ENCODE measurements at regions not wholly inside any gene's neighbourhood (a gene's known extent, or its start where the extent isn't known, plus 50 kb on each side); places are given as distances from the start of the nearest gene placed in this dataset.
"Not testable (repeated sequence)": the region's sequence is repeated elsewhere in the genome, so short reads cannot be mapped to it uniquely, and the experiment has no call there.

DNA sequence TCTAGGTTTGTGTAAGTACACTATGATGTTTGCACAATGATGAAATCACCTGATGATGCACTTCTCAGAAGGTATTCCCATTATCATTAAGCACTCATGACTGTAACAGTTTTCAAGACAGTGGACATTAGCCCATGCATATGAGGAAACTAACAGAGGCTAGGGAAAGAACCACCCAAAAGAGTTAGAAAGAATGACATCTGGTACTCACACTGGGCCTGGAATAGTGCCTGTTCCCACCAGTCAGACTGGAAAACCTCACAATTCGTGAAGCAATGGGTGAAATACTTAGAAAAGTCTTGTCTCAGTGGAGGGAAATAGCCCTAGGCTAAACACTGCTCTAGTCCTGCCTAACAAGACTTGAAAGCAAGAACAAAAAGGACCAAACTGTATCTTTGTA is 117.4 kb upstream of the GDNF start:
- DNase-seq = no peak

DNA sequence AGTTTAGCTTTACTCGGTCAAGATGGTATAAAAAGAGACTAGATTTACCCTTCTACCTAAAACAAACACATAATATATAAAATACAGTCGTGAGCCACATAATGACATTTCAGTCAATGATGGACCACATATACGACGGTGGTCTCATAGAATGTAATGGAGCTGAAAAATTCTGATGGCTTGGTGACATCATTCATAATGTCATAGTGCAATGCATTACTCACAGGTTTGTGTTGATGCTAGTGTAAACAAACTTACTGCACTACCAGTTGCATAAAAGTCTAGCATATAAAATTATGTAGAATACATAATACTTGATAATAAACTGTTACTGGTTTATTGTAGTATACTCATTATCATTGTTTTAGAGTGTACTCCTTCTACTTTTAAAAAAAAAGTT is 115.9 kb upstream of the GDNF start:
- DNase-seq = no peak

DNA sequence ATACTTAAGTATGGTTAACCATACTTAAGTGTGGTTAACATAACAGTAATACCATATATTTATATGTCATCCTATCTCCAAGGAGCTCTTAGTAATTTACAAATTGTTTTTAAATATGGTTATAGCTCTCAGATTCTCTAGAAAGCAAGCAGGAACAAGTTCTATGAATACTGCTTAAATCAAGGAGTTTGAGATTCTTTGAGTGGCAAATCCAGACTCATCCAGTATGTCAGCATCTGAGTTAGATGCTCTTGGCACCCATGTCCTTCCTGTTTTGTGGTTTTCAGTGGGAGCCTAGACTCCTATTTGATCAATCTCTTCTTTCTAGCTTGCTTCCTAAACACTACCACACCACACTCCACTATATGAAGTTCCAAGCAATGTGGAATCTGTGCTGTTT is 114.7 kb upstream of the GDNF start:
- DNase-seq = no peak

DNA sequence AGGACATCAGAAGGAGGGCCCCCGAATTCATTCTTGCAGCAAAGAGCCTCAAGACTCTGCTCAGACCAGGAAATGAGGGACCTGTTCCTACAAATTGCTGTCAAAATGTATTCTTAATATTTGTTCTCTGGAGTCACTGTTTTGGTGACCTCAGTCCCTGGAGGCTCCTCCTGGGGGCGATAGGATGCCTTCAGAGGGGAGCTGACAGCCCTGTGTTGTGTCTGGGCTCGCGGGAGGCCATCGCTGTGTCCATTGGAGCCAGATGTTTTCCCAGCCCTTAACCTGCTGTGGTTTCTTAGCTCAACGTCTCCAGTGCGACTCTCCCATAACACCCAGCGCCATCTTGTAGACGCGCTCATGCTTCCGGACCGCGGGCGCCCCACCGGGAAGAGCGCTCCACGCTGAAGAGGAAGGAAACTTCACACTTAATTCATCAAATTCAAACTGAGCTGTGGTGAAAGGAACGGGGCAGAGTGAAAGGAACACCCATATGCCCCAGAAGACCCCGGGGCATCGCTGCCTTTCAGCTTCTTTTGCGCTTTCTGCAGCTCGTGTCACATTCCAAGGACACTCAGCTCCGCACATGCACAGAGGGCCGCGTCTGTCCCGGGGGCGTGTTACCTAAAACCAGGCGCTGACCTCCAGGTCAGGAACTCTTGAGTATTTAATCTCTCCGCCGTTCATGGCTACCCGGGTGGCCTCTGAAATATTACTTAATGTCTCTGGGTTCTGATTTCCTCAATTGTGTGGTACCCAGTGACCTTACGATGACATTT is 112.3 kb upstream of the GDNF start:
- DNase-seq = no peak

DNA sequence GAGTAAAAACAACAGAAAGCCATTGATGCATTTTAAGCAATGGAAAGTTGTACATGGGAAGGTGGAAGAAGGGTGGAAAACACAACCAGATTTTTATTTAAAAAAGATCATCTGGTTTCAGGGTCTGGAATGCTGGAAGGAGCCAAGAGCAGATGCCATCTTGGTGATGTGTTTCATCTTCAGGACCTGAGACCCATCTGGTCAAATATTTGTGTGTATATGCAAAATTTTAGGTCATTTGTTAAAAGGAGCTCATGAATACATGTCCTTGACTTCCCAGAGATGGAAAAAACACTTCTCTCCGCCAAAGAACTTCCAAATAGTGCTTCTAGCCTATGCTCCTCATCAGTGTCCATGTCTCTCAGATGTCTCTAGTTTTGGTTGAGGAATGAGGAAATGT is 110.6 kb upstream of the GDNF start:
- no peak for DNase-seq

DNA sequence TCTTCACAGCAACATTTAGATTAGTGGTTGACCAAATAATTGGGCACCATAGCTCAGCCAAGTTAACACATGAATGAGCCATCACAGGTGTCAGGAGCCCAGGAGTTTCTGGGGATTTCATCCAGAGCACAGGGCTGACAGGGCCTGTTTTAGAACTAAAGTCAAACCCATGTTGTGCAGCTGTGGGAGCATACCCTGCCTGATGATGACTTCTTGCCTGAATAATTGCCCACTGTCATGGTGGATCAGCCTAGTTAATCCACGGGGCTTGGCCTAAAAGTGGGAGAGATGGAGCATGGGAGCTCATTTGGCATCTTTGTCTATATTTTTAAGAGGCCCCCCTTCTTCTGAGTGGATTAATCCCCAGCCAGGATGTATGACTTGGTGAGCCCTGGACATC is 105.6 kb upstream of the GDNF start:
- DNase-seq = no peak

DNA sequence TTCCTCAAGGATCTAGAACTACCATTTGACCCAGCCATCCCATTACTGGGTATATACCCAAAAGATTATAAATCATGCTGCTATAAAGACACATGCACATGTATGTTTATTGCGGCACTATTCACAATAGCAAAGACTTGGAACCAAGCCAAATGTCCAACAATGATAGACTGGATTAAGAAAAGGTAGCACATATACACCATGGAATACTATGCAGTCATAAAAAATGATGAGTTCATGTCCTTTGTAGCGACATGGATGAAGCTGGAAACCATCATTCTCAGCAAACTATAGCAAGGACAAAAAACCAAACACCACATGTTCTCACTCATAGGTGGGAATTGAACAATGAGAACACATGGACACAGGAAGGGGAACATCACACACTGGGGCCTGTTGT is 103.3 kb upstream of the GDNF start:
- not testable (repeated sequence) for DNase-seq

DNA sequence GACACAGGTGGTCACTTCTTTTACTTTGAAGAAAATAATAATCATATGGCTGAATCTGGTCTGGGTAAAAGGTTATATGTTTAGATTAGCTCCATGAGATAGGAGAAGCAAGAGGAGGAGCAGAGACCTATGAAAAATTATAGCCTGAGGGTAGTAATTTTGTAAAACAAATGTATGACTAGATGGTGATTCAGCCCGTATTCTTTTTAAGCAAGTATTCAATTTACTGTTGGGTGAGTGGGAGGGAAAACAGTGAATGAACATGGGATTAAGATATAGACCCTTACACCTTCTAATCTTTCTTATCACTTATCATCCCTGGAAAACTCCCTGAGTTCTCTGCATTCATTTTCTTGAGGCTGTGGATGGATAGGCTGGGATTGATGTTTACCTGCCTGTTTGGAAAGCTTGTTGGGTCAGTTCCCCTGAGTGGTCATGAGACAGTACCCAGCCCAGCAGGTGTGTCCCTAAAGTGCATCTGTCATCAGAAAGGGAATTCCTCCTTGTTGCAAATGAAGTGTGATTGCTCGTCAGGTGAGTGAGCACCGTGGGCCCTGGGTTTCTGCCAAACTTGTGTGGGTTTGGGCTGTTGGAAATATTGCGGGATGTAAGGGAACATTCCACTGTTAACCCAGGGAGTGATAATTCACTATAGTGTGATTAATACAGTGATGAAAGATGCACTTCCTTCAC is 101.2 kb upstream of the GDNF start:
- DNase-seq = no peak

DNA sequence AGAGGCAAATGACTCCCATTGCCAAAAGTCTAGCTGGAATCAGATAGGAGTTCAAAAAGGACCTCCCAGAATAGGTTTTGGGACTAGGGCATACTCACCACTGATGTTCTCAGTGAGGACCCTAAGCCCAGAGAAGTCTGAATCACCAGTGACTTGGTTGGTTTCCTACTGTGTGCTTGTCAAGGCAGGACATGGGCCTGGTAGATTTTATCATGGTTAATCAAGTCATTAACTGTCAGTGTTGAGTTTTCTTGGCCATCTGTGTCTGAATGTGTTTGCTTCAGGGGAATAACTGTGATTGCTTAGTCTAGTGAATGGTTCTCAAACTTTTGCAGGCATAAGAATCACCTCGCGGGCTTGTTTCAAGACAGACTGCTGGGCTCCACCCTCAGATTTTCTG is 99.0 kb upstream of the GDNF start:
- no peak for DNase-seq

DNA sequence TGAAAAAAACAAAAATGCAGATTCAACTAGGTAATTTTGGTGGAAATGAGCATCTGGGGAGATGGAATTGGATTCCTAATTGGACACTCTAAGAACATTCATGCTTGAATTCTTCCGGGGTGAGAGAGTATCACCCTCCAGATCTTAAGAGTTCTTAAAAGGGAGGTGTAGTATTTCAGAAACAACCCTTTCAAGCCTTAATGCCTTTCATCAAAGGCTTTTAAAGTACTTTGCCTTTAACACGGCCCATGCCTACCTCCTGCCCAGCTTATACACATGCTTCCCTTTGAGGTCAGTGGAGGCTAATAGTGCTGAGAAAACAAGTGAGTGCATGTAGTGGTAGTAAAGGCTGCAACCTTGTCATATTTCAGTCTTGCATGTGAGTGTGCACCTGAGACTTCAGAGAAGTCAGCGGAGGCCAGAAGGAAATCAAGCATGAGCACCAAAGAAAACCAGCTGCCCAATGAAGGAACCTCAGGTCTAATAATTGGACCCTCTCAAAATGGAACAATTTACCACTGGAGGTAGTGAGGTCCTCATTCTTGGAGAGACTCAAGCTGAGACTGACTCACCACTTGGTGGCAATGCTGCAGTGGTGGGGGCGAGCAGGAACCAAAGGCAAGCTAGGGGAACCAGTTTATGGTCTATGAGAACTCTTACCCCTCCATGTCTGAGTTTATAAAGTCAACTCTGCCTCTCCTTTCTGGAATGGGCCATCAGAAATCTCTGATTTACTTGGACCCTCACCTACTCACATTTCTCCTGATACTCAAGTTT is 98.4 kb upstream of the GDNF start:
- DNase-seq = no peak

DNA sequence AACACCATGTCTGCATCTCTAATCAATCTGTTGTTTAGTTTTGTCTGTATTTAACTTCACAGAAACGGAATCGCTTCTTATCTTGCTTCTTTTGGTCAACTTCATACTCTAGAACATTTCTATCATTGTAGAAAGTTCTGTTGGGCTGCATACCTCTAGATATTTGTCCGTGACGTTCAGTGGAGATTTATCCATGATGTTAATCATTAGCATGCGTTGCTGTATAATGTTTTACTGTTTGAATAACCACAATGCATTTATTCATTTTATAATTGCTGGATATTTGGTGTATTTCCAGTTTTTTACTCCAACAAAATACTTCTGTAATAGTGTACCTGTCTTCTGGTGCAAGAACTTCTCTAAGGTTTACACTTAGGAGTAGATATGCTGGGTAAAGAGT is 96.2 kb upstream of the GDNF start:
- DNase-seq = no peak

DNA sequence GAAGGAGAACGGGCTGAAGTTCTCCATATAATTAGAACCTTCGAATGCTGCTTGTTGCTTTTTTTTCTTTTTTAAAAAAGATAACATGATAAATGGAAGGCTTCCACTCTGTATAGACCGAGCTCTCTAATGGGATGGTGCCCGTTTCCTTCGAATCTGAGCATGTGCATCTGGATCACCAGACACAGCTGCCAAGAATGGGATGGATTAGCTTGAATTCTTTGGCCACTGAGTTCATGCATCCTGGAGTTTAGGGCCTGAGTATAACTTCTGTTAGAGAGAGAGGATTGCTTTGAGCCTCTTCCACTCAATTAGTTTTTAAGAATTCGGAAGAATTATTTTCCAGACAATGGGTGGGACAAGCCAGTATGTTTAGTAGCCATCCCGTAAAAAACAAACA is 93.7 kb upstream of the GDNF start:
- DNase-seq = no peak

DNA sequence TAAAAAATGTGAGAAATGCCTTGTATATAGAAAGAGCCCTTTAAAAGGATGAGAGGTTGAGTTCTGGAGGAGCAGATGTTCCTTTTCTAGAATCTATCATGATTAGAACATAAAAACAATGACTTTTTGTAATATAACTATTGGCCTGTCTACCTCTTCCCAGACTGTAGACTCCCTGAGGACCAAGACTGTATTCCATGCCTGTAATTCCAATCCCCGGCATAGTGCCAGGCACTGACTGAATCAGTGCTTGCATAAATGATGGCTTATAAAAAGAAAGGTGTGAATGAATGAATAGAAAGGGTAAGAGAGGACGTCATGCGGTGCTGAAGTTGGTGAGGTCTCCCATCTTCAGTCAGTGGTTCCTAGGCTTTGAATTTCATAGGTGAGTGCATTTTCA is 92.6 kb upstream of the GDNF start:
- no peak for DNase-seq

DNA sequence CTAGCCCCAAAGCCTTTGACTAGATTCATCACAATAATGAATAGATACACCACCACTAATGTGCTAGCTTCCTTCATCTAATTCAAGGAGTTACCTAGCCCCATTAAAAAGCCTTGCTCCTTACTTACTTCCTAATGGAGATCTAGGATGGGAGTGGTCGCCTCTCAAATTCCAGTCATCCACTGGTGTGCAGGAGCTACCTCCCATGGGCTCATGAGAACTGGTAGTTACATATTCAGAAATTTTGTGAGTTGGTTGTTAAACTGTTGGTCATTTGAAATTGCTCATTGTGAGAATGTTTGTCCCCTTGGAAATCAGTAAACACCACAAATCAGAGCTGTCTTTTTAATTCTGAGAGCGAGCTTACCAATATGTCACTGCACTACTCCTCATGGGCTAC is 91.7 kb upstream of the GDNF start:
- no peak for DNase-seq

DNA sequence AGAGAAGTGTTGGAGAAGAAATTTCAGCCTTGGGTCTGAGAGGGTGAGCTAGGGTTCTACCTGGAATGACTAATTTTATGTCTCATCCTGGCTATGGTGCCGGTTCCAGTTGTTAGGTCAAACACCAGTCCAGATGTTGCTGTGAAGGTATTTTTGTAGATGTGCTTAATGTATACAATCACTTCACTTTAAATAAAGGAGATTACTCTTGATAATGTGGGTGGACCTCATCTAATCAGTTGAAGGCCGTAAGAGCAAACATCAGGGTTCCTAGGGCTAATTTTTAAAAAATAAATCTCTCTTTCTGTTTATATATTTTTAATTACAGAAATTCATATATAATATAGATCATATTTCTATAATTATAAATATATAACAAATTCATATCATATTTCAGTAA is 90.5 kb upstream of the GDNF start:
- DNase-seq = no peak

DNA sequence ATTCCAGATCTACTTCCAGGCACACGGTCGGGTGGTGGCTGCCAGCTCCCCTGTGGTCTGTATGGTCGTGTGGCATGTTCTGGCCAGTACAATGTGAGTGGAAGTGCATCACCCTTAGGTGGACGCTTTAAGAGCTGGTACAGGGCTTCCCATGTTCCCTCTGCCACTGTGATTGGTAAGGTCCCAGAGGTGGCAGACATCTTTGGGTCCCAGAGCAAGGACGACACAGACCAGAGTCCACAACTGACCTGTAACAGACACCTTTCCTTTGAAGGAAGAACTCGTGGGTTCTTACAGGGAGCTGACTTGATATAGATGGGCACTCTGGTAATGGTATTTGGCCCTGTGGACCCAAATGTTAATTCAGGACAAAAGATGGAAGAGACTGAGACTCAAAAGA is 90.0 kb upstream of the GDNF start:
- DNase-seq = no peak

DNA sequence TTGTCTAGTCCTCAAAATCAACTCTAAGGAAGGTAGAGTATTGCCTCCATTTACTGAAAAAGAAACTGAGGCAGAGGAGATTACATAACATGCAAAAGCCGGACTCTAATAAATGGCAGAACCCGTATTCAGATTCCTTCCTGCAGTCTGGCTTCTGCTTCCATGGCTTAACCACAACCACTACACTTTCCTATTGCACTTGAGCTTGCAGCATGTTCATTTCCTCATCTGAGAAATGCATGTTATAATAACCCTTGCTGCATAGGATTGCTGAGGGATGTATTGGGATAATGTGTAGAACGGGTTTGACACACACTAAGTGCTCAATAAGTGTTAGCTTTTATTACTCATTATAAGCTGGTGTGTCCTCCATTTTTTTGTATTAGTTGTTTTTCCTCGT is 87.9 kb upstream of the GDNF start:
- DNase-seq = not testable (repeated sequence)

DNA sequence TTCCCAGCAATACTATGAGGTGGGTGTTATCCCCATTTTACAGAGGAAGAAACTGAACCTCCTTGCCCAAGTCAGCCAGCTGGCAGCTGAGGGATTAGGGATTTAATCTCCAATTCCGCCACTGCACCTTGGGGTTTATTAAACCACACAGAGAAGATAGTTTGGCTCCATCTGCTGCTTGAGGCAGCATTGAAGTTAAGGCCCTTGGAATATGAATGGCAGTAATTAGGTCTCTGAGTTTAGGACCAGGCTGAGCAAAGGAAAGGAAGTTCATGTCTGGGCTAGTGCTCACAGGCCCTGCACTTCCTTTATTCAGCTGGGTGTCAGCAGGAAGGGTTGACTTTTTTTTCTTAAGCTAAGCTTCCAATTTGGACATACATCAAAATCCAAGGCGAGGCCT is 86.9 kb upstream of the GDNF start:
- no peak for DNase-seq

DNA sequence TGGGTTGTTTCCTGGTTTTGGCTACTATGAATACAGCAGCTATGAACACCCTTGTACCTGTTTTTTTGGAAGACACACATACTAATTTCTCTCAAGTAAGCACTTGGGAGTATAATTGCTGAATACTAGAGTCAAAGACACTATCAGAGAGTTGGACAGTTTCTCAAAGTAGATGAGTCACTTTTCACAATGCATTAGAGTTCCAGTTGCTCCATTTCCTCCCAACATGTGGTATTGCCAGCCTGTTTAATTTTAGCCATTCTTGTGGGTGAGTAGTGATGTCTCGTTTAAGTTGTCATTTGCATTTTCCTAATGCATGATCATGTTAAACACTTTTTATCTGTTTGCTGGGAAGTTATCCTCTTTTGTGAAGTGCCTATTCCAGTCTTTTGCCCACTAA is 81.6 kb upstream of the GDNF start:
- no peak for DNase-seq

DNA sequence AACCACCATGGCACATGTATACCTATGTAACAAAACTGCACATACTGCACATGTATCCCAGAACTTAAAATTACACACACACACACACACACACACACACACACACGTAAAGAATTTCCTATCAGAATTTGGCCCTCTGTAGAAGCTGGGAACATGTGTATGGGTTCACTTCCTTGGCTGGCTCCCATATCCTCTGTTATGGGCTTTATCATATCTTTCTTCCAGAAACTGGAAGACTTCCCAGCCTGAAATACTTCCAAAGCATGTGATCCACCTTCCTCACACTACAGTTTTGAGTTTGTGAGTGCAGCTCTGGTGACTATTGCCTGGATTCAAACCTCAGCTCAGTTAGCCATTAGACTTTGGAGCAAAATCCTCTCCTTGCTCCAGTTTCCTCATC is 78.6 kb upstream of the GDNF start:
- DNase-seq = no peak

DNA sequence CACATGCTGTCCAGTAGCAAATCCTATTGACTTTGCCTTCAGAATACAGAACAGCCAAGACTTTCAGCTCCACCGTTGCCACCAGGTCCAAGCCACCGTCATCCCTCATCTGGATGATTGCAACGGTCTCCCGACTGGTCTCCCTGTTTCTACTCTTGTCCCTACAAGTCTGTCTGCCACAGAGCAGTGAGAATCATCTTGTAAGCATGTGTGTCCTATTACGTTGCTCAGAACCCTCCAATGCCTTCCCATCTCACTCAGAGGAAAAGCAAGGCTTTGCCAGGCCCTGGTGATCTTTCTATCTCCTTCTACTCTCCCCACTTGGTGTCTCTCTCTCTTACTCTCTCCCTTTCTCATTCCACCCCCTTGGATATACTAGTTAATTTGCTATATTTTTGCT is 76.7 kb upstream of the GDNF start:
- no peak for DNase-seq

DNA sequence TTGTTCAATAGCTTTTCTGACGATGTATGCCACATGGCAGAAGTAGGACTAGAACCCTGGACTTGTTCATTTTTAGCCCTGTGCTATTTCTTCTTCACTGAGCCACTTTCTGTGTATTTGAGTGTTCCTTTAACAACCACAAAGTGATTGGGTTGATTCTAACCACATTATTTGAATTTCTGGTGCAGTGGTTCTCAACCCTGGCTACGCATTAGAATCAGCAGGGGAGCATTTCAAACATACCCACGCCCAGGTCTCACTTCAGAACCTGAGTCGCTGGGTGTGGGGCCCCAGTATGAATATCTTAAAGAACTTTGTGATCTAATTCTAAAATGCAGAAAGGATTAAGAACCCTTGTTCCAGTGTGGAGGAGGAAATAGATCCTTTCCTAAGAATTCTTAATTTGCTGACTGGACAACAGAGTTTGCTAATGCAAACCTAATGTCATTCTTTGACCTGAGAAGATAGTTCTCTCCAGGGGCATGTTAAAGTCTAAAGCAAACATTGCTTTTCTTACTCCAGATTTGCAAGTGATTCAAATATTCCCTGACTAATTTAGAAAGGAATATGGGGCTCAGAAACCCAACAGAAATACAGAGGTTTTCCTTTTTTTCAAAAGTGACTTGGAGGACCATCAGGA is 75.4 kb upstream of the GDNF start:
- DNase-seq = no peak

DNA sequence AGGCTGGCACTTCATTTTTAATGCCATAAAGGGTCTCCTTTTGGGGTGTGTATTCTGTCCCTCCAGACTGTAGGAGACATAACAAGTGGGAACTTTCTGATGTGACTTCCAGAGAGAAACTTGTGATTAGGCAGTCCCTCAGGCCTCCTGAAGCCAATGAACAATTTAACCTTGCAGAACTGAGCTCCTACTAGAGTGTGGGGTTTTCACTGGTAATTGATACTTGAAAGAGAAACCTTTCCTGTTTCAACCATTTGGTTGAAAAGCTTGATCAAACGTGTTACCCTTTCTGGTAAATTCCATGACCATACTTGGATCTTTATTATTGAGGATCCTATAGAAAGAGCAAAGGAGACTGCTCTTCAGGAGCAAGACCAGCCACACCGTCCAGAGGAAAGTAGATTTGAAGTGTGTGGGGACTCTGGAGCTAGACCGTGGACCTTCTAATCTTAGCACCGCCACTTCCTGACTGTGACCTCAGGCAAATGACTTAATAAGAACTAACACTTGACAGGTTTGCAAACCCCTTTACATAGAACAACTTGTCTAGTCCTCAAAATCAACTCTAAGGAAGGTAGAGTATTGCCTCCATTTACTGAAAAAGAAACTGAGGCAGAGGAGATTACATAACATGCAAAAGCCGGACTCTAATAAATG is 69.9 kb upstream of the GDNF start:
- not testable (repeated sequence) for DNase-seq

Measured in CD4-positive, alpha-beta T cell treated with Interleukin-1 beta for 1 hour (primary cell).